NOMO-1 (cell line): ENCODE measurements at regions not wholly inside any gene's neighbourhood (a gene's known extent, or its start where the extent isn't known, plus 50 kb on each side); places are given as distances from the start of the nearest gene placed in this dataset.
"Not testable (repeated sequence)": the region's sequence is repeated elsewhere in the genome, so short reads cannot be mapped to it uniquely, and the experiment has no call there.

ENCODE experiments used
- DNase-seq, 2 experiments: peaks; one replicate each; lab custom pipeline; 2025; ENCODE audit not compliant: unreplicated experiment in 2 of 2; lab: John Stamatoyannopoulos, UW

DNA sequence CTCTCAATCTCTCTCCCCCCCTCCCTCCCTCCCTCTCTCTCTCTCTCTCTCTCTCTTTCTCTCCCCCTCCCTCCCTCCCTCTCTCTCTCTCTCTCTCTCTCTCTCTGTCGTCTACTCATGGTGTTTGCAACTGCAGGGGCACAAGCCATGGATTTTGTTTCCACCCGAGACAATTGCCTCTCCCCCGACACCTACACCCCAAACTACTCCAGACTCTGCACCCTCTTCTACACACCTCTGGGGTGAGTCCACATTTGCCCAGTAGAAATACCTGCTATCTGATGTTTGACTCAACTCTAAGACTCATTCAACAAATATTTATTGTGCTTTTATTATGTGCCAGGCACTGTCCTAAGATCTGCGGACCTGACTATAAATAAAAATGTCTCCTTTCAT, 93.7 kb downstream of the TMEM17 start:
- DNase-seq: no peak

DNA sequence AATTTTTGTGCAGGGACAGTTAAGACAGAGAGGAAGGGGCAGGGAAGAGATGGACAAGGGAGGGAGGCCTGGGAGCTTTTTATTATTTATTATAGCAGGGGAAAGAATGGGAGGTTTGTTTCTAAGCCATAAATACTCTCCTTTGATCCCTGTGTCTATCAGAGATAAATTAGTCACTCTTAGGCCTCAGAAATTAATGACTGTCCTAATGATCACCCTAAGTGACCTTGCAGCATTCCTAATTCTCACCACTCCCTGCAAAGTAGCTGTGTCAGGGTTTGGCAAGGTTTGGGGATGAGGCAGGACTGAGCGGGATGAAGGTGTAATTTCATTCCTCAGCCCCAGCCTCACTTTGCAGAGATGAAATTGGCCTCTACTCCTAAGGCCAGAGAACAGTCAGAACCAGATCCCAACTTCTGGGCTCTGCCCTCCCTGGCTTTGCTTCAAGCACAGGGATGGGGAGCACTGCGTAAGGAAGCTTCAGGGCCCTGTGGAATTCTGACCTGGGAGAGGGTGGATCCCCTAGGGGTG, 95.0 kb downstream of the TMEM17 start:
- DNase-seq: no peak

DNA sequence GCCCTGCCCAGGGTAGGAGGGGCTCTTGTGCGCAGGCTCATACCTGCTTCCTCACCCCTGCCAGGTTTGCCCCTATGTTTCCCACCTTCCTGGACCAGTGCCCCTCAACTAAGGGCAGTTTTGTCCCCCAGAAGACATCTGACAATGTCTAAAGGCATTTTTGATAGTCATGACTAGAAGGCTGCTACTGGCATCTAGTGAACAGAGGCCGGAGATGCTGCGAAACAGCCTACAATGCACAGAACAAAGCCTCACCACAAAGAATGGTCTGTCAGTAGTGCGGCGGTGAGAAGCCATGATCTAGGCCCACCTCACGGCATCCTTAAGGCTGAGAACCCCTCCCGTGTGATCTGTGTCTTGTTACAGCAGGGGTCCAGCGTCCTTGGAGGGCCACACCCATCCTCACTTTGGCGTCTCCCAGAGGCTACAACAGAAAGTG, 96.0 kb downstream of the TMEM17 start:
- no peak for DNase-seq

DNA sequence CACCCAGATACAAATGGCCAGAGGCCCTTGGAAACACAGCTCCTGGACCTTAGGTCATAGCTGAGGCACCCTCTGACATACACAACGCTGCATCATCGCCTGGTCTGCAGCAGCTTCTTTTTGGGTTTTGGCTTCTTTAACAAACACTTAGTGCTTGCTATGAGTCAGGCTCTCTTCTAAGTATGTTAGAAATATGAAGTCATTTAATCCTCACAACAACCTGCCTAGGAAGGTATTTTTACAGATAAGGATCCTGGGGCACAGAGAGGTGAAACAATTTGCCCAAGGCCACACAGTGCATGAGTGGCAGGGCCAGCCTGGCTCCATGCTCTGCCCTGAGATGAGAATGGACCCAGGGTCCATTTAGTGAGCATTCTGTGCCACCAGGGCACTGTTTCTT, 96.6 kb downstream of the TMEM17 start:
- no peak for DNase-seq

DNA sequence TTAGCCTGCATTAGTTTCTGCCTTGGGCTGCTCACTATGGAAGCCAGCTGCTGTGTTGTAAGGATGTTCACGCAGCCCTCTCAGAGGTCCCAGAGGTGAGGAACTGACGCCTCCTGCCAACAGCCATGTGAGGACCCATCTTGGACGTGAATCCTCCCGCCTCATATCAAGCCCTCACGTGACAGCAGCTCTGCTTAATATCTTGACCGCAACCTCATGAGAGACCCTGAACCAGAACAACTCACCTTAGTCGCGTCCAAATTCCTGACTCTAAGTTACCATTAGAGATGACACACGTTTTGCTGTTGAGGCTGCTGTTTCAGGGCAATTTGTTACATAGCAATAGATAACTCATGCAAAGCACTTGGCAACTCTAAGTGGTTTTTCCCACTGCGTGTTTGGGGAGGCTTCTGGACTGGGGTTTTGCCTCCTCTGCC, 97.7 kb downstream of the TMEM17 start:
- no peak for DNase-seq

DNA sequence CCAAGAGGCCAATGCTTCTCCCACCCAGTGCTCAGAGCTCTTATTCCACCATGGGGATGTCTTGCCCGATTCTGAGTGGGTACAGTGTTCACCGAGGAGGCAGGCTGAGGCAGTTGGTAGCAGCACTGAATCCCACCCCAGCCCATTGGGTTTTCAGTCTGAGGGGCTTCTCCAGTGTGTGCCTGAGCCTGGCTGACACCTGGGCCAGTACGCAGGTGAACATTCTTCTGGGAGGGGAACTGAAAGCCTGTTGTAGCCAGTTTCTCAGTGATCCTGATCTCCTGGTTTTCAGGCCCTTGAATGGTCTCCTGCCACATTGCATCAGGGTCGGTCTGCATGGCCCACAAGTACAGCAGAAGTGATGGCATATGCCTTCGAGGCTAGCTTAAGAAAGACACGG, 98.2 kb downstream of the TMEM17 start:
- DNase-seq: no peak

DNA sequence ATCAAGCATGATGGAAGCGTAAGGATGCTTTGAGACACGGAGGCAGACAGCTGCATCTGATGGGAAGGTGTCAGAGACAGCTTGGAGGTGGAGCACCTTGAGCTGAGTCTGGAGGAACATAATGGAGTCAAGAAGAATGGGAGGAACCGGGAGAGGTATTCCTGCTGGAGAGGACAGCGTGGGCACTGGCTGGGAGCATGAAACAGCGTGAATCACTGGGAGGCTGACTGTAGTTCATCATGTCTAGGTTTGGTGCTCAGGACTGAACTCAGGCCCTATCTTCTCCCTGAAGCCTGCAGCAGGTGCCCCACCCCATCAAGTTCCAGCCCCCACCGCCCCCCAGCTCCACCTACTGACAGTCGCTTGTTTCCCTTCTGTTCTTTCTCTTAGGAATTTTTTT, 98.6 kb downstream of the TMEM17 start:
- DNase-seq: no peak

DNA sequence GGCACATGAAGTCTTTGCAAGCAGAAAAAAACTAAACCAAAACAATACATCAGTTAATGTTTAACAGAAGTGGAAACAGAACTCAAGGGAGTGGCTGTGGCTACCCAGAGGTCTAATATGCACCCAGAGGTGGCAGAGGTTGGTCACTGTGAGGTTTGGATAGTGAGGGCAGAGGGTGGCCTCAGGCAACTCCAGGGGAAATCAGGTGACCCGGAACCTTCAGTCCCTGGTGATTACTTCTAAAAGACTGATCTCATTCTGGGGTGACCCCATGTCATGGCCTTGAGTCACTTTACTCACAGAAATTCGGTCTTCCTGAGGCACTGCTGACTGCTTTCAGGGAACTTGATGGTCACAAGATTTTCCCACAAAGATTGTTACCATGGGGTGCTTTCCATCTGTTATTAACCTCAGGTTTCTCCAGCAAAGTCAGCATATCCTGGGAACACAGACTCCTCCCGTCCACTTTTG, 99.4 kb downstream of the TMEM17 start:
- DNase-seq: no peak

DNA sequence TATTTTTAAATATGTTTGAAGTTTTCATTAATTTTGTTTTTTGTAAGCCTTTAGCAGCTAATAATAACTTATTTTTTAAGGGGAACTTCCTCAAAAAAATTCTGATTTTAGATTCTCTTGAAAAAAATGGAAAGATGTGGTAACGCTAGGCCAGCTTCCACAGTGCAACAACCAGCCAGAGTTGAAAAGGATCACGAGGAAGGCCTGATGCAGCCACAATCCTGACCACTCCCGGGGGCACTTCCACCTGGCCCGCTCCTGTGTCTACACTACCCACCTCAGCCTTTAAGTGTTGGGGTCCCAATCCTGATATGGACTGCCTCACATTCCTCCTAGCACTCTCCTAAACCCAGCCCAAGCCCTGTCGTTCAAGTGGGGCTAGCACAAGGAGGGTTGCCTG, 101.1 kb downstream of the TMEM17 start:
- peak; percentile 7 to 8 for DNase-seq

DNA sequence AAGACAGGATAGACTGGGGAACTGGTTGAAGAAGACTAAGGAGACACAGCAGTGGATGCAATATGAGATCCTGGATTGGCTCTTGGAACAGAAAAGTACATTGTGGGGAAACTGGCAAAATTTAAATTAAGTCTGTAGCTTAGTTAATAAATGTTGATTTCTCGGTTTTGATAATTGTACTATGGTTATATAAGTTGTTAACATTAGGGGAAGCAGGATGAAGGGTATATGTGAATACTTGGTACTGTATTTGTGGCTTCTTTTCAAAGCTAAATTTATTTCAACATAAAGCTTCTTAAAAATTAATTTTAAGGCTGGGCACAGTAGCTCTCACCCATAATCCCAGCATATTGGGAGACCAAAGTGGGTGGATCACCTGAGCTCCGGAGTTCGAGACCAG, 103.8 kb downstream of the TMEM17 start:
- DNase-seq: no peak

DNA sequence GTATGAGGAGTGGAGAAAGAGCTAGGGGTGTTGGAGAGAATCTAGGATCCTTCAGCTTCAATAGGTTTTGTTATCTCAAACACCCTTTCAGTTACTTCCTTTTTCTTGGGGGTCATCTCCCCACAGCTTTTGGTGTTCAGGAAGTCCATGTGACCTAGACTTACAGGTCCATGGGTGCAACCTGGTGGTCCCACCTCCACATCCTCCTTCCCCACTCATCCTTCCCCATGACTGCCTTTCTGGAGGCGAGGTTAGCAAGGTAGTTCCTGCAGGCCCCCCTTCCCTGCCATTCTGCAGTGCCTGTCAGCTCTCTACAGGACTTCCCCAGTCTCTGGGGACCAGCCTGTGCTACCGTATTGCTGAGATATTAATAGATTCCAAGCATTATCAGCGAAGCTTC, 107.6 kb downstream of the TMEM17 start:
- DNase-seq: peak; percentile 10 to 22

DNA sequence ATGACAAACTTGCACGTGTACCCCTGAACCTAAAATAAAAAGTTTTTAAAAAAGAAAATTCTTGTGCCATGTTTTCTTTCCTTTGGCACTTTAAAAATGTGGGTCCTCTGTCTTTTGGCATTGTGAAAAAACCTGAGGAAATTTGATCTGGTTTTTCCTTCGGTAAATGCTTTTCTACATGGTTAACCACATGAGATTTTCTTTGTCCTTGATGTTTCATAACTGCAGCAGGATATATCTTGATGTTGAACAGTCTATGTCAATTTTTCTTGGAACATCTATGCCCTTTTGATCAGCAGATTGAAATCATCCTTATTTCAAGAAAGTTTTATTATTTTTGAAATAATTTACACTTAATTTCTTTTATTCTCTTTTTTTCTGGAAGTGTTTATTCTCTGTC, 109.1 kb downstream of the TMEM17 start:
- DNase-seq: no peak

DNA sequence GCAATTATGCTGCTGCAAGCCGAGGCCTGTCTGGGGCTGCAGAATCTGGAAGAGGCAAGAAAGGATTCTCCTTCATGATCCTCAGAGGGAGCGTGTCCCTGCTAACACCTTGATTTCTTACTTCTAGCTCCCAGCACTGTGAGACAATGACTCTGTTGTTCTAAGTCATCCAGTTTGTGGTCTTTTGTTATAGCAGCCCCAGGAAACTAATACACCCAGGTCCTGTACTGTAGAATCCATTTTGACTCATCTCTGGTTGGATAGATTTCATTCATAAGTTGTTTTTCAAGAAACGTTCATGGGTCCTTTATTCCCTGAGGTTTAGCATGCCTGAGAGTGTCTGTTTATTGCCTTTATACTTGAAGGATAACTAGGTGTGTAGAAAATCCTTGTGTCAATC, 112.7 kb downstream of the TMEM17 start:
- no peak for DNase-seq

DNA sequence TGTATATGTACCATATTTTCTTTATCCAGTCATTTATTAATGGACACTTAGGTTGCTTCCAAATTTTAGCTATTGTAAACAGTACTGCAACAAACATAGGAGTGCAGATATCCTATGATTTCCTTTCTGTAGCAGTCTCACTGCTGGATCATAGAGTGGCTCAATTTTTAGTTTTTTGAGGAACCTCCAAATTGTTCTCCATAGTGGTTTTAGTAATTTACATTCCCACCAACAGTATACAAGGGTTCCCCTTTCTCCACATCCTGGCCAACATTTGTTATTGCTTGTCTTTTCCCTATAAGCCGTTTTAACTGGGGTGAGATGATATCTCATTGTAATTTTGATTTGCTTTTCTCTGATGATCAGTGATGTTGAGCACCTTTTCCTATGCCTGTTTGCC, 114.3 kb downstream of the TMEM17 start:
- DNase-seq: peak; percentile 9 to 49

DNA sequence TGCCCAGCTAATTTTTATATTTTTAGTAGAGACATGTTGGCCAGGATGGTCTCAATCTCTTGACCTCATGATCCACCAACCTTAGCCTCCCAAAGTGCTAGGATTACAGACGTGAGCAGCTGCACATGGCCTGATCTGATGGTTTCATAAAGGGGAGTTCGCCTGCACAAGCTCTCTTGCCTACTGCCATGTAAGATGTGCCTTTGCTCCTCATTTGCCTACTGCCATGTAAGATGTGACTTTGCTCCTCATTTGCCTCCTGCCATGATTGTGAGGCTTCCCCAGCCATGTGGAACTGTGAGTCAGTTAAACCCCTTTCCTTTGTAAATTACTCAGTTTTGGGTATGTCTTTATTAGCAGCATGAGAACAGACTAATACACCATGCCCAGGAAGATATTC, 119.6 kb downstream of the TMEM17 start:
- not testable (repeated sequence) for DNase-seq

DNA sequence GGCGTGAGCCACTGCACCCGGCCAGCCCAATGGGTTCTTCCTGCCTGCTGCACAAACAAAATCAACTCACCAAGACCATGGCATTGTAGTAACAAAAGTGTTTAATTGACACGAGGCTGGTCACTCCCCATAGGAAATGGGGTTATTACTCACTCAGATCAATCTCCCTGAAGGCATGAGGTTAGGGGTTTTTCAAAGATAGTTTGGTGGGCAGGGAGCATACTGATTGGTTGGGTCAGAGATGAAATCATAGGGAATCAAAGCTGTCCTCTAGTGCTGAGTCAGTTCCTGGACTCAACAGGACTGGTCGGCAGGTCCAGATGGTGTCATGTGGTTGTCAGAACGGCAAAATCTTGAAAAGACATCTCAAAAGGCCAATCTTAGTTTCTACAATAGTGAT, 122.1 kb downstream of the TMEM17 start:
- DNase-seq: no peak

DNA sequence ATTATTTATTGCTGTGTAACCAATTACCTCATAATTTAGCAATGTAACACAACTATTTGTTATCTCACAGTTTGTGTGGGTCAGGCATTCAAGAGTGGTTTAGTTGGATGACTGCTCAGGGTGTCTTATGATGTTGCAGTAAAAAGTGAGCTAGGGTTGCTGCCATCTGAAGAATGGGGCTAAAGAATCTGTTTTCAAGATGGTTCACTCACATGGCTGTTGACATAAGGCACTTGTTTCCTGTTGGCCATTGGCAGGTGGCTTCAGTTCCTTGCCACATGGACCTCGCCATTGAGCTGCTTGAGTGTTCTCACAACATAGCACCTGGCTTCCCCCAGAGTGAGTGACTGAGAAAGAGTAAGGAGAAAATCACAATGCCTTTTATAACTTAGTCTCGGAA, 123.2 kb downstream of the TMEM17 start:
- DNase-seq: no peak

DNA sequence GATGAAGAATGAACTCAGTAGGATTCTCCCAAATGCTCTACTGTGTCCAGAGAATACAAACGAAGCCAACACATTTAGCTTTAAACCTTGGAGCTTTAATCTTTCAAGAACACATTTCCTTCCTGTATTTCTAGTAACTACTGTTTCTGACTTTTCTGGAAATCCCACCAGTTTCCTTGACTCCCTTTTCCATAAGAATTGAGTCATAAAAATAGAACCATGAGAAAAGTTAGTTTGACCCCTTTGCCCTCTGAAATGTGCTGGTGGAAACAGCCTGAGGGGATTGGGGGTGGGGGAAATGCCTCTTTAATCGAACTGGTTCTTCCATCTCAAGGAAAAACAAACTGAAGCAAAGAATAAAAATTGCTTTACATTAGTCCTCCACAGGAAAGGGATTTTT, 123.9 kb downstream of the TMEM17 start:
- no peak for DNase-seq

DNA sequence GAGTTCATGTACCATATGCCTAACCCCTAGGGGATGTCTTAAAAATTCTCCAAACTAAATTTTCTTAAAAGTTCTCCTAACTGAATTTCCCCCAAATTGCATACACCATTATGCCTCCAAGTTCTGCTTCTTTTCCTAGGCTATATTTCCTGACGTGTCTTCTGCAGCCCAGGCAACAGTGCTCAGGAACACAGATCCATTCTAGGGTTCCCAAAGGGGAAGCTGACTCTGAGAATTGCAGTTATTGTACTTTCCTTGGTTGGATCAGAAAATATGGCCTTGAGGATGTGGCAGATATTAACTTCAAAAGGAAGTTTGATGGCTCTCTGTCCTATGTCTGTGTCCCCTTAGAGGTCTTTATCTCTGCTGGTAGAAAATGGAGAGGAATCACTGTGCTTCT, 124.3 kb downstream of the TMEM17 start:
- DNase-seq: no peak

DNA sequence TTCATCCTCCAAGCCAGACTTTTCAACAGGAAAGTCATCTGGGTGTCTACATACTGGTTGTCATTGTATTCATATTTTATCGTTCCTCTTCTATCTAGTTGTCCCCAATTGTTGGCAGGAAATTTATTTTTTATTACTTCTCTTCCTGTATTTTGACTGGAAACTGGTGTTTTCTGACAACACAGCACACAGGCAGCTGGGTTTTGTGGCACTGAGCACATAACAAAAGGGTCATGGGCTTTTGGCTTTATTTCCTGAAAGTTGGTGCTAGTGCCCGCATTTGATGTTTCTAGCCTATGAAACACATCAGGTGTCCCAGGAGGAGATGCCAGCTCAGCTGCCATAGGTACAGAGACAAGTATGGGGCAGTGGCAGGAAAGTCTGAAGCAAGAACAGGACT, 126.4 kb downstream of the TMEM17 start:
- DNase-seq: no peak

DNA sequence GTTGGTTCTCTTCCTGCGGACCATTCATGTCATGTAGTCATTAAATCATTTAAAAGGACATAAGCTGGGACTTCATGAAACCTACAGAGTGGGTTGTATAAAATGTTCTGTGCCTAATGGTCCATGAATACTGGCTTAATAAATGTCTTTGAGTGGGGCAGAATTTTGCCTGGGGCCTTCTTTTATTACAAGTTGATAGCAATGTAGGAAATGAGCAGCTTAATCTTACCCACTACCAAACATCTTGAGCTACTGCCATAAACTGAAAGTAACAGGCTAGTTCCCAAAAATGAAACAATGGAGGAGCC, 130.9 kb downstream of the TMEM17 start:
- DNase-seq: no peak

DNA sequence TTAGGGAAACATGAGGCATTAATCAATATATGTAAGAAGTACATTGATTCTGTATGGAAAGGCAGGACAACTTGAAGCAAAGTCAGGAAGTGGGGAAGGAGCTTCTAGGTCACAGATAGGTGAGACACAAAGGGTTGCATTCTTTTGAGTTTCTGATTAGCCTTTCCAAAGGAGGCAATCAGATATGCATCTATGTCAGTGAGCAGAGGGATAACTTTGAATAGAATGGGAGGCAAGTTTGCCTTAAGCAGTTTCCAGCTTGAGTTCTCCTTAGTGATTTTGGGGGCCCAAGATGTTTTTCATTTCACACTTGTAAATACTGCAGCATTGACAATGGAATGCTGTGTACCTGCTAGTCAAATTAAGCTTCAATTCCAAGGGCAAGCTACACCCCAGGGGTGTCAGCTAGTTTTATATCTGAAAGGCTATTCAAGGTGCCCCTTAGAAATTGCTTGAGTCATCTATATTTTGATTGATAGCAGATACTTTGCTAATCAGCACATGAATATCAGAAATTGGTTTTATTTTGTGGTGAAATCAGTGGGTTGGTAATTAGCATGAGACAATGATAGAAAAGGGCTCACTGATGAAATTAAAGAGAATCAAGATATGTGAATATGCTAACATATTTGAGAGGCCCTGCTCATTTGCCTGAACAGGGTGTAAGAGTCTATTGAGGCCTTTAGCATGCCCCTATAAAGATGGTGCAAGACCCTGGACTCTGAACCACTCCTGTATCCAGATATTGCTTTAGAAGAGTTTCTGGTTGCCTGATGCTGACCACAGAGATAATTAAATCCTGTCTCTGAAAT, 131.5 kb downstream of the TMEM17 start:
- DNase-seq: peak; percentile 43 to 74

DNA sequence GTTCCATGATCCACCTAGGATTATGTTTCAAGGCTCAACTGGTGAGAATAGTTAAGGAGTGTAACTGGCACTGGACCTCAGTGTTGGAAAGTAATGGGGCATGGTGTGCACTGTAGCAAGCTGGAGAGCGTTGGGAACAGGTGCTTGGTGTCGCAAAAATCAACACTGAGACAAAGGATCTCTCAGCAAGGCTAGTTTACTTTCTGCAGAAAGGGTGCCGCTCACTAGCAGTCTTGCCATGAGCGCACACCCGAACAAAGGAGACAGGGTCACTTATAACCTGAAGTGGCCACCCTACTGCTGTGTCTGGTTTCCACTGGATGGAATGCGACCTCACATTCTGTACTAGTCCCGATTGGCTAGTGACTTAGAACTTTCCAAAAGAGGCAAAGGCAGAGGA, 133.2 kb downstream of the TMEM17 start:
- DNase-seq: no peak
